SHP77 treated with DMSO at 0.1 percent for 48 hours (cell line): ENCODE measurements at regions not wholly inside any gene's neighbourhood (a gene's known extent, or its start where the extent isn't known, plus 50 kb on each side); places are given as distances from the start of the nearest gene placed in this dataset.

ENCODE experiments used
- DNase-seq: peaks from one replicate; lab custom pipeline; 2025; lab: John Stamatoyannopoulos, UW

DNA sequence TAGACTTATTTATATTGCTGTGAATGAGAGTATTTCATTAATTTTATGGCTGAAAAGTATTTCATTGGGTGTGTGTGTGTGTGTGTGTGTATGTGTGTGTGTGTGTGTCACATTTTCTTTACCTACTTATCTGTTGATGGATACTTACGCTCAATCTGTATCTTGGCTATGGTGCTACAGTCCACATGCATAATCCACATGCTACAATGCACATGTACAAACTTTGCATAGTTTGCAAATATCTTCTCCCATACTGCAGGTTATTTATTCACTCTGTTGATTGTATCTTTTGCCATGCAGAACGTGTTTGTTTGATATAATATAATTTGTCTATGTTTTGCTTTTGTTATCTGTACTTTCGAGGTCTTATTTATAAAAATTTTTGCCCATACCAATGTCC lies 167.8 kb downstream of the RAB28 start:
- no peak for DNase-seq

DNA sequence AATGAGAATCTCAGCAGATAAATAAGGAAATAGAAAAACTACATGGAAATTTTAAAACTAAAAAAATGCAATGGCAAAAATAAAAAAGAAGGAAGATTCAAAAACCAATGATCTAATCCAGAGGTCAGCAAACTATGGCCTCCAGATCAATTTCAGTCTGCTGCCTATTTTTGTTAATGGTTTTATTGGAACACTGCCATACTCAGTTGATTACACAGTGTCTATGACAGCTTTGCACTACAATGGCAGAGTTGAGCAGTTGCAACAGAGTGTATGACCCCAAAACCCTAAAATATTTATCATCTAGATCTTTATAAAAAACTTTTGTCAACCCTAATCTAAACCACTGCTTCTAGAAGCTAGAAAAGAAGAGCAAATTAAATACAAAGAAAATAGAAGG lies 170.3 kb downstream of the RAB28 start:
- DNase-seq: no peak

GRCh38 chr4:13312264-13312663 lies 171.9 kb downstream of the RAB28 start:
- DNase-seq: no peak

DNA sequence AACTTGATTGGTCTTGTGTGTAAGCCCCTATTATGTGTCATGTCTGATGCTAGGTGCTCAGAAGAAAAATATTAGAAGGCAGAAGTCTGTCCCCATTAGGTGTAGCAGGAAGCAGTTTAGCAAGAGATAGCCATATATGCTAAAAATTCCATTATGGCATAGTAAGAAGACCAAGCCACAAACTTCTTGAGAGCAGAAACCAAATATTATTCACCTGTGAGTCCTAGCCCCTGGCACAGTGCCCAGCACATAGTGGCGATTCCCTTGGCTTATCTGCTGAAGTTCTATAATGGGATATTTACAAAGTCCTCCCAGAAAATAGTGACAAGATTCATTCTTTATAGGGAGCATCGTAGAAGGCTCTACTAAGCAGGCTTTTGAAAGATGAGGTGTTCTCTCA lies 174.4 kb downstream of the RAB28 start:
- no peak for DNase-seq

- no peak for DNase-seq
Measured at GRCh38 chr4:13306356-13306755, 177.8 kb downstream of the RAB28 start.

DNA sequence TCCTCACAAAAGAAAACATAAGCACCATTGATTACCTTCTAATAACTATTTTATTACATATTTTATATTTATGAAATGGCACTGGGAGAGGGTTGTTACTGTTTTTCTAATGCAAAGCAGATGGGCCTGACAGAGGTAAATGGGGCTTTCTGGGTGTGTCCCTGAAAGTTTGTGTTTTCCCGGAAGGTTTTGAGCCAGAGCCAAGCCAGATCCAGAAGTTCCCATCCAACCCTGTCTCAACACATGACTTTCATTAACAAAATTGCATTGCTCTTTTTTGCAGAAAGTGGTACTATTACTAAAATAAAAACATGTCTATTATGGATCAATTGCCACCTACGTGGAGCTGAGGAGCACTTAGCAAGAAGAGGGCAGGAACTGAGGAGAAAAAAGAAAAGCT lies 181.3 kb downstream of the RAB28 start:
- no peak for DNase-seq

DNA sequence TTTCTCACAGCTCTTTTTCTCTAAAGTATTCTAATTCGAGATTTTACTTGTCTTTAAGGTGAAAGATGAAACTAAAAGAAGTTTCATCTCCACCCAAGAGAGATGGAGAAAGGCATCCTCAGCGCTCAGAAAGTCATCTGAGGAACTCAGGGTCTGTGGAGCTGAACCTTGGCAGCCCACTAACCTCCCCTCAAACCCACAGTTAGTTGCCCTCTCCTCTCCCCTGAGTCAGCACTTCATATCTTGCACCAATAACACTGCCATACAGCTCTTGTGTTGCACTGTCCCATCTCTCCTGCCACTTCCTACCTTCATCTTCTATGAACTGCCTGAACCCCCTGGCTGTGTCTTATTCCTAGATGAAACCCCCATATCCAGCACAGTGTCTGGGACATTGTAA lies 184.8 kb downstream of the RAB28 start:
- DNase-seq: no peak

DNA sequence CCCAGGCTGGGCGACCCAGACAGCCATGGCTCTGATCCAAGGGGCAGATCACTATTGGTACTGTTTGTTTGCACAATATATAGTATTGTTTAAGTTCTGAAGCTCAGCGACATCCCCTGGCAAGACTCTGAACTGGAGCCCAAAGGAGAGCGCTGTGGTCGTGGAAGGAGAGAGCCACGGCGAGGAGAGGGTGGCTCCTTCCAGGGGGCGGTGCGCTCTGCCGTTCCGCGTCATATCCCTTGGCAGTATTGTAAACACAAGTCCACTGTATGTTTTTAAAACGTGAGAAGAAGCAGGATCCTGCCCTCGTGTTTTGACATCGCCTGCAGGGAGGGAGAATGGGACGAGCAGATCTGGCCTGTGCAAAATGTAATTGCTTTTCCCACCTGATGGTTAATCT lies 185.5 kb downstream of the RAB28 start:
- peak; percentile 4 for DNase-seq

DNA sequence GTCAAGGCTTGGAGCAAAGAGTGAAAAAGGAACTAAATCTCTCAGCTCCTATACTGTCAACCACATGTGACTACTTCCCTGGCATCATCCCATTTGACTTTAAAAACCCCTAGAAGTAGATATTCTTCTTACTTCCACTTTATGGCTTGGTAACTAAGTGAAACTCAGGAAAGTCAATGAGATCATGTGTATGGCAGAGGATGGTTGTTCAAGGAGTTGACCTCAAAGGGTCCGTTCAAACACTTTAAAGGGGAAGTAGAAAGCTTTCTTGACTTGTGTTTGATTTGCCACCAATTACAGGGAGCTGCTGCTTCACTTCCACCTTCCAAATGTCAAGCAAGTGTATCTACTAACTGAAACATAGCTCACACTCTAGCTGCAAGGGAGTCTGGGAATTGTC lies 187.2 kb downstream of the RAB28 start:
- DNase-seq: no peak

- no peak for DNase-seq
Measured at GRCh38 chr4:13294961-13295605, 189.1 kb downstream of the RAB28 start.

GRCh38 chr4:13292372-13292771 lies 191.8 kb downstream of the RAB28 start:
- no peak for DNase-seq

- DNase-seq: no peak
Measured at GRCh38 chr4:13289391-13289790, 194.7 kb downstream of the RAB28 start.

DNA sequence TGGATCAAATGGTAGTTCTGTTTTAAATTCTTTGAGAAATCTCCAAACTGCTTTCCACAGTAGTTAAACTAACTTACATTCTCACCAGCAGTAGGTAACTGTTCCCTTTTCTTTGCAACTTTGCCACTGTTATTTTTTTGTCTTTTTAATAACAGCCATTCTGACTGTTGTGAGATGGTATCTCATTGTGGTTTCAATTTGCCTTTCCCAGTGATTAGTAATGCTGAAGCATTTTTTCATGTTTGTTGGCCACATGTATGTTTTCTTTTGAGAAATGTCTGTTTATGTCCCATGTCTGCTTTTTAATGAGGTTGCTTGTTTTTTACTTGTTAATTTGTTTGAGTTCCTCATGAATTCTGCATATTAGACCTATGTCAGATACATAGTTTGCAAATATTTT lies 198.8 kb downstream of the RAB28 start:
- no peak for DNase-seq

GRCh38 chr4:13284932-13285331 lies 199.2 kb downstream of the RAB28 start:
- no peak for DNase-seq

GRCh38 chr4:13276357-13276756 lies 207.8 kb downstream of the RAB28 start:
- no peak for DNase-seq

DNA sequence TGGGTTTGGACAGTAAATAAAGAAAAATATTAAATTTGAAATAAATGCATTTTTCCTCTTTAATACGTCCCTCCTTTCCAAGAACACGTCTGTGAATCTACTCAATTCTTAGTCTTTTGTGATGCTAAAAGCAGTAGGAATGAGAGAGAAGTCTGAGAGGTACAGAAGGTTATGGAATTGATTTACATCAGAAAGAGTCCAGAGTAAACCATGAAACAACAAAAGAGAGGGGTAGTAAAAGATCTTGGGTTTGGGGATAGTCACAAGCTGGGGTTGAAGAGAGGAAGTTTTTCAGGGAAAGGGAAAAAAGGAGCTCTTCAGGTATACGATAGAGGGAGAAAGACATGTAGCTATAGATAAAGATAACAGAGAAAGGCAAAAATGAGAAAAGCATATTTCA lies 215.4 kb downstream of the RAB28 start:
- DNase-seq: no peak

GRCh38 chr4:13268165-13268564 lies 216.0 kb downstream of the RAB28 start:
- DNase-seq: no peak

GRCh38 chr4:13267091-13267490 lies 217.0 kb downstream of the RAB28 start:
- no peak for DNase-seq

- no peak for DNase-seq
Measured at GRCh38 chr4:13266687-13267086, 217.5 kb downstream of the RAB28 start.

DNA sequence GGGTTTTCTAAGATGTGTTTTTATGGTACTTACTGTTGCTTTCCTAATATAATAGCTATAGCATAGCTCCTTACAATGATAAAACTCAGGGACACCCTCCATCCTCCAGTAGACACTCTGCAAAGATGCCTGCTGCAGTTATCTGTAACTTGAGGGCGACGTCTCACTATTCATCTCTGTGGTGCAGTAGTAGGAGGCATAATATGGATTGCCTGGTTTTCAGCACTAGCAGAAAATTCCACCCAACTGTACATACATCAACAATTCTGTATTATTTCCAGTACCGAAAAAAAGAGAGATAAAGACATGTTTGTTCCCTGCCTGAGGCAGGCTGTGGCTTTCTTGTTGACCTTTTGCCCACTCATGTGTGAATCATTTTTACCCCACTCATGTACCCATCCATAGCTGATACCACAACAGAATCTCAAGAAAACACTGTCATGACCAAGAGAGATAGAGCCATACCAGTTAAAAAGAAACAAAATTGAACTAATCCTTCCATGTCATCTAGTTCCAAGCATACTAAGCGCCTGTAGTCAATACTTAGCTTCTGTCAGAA lies 220.1 kb downstream of the RAB28 start:
- DNase-seq: no peak

DNA sequence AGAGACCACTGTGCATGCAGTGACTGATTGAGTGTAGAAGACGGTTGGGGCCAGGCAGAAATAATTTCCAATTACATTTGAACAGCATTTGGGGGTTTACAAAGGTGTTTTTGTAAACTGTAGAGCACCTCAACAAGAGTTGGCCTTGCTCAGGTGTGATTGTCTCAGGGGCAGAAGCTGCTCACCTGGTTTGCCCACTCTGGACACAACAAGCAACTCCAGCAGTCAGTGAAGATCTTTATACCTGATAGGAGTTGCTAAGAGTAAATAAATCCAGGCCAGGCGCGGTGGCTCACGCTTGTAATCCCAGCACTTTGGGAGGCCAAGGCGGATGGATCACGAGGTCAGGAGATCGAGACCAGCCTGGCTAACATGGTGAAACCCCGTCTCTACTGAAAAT lies 221.3 kb downstream of the RAB28 start:
- no peak for DNase-seq

DNA sequence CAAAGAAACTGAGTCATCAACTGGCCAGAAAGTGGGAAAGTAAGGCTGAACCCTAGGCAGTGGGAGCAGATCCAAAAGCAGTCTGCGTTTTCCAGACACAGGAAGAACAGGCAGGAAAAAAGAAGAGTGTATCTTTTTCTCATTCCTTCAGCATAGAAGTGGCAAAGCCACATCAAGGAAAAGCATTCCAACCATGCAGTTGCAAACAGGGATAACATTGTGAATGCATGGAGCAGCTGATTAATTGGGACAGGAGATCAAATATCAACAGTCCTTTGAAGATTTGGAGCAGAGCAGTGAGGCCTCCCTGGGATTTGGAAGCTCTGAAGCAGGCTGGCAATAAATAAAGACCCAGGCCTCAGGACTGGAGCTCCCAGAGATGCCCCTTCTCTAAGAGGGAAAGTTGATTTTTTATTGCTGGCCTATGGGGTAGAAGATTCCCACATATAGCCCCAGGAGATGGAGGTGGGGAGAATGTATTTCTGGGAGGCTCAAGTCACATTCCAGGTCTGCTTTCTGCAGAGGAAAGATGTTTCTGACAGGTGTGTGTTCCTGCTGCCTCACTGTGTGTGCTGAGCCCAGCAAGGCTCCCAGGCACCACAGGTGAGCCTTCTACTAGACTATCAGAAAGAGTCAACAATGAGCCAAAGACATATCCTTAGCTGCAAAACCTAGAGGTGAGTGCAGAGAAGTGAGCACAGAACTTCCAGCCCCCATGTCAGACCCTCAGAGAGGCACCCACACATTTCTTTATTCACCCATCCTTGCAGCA lies 222.5 kb downstream of the RAB28 start:
- no peak for DNase-seq

GRCh38 chr4:13260513-13260912 lies 223.6 kb downstream of the RAB28 start:
- DNase-seq: no peak

GRCh38 chr4:13250263-13250662 lies 233.9 kb downstream of the RAB28 start:
- DNase-seq: no peak
